H1 (cell line): ENCODE measurements at regions not wholly inside any gene's neighbourhood (a gene's known extent, or its start where the extent isn't known, plus 50 kb on each side); places are given as distances from the start of the nearest gene placed in this dataset.
A peak's percentile ranks its signal among the peaks of the same experiment; 100 is the strongest.

ENCODE experiments used
- BRCA1 ChIP-seq: IDR thresholded peaks from 2 replicates; pipeline ENCODE4 v1.6.1; 2012; ENCODE audit warnings: low read depth, low read length, improper control_type of control experiment
- GTF2F1 ChIP-seq: IDR thresholded peaks from 2 replicates; pipeline ENCODE4 v1.6.1; 2012; ENCODE audit warnings: low read depth, low read length, improper control_type of control experiment, borderline replicate concordance
- MAFK ChIP-seq: IDR thresholded peaks from 2 replicates; pipeline ENCODE4 v1.6.1; 2012; ENCODE audit warnings: low read depth, mild to moderate bottlenecking, improper control_type of control experiment, low read length
- POLR2A ChIP-seq, 2 experiments: IDR thresholded peaks; 1 replicate in 1 of 2; 2 replicates in 1 of 2; pipeline ENCODE4 v1.6.1; 2011; ENCODE audit warnings: low read depth in 2 of 2, low read length in 2 of 2, mild to moderate bottlenecking in 2 of 2; ENCODE audit errors: control extremely low read depth in 1 of 2
- POU5F1 ChIP-seq: IDR thresholded peaks from 2 replicates; pipeline ENCODE4 v1.6.1; 2011; ENCODE audit warnings: low read depth, mild to moderate bottlenecking, low read length, moderate library complexity
- RBBP5 ChIP-seq: IDR thresholded peaks from 2 replicates; pipeline ENCODE4 v1.7.1; 2012; ENCODE audit warnings: low read depth, mild to moderate bottlenecking, inconsistent platforms, low read length, moderate library complexity, borderline replicate concordance
- SIRT6 ChIP-seq: IDR thresholded peaks from one replicate; pipeline ENCODE4 v1.7.1; 2012; ENCODE audit warnings: low read length, inconsistent platforms
- SP1 ChIP-seq: IDR thresholded peaks from 2 replicates; pipeline ENCODE4 v1.6.1; 2011; ENCODE audit warnings: low read depth, low read length
- TBP ChIP-seq: IDR thresholded peaks from 2 replicates; pipeline ENCODE4 v1.6.1; 2011; ENCODE audit warnings: low read depth, low read length, improper control_type of control experiment
- TCF12 ChIP-seq: IDR thresholded peaks from 2 replicates; pipeline ENCODE4 v1.6.1; 2011; ENCODE audit warnings: low read depth, mild to moderate bottlenecking, low read length
- TF ChIP-seq, protein P1 (sequence below): fragments of 300-600 bp; sonication (generic); IDR thresholded peaks from 2 replicates; pipeline ENCODE4 v1.7.1; 2012; ENCODE audit warnings: low read length, moderate library complexity, mild to moderate bottlenecking, inconsistent platforms; ENCODE audit not compliant: insufficient replicate concordance

DNA sequence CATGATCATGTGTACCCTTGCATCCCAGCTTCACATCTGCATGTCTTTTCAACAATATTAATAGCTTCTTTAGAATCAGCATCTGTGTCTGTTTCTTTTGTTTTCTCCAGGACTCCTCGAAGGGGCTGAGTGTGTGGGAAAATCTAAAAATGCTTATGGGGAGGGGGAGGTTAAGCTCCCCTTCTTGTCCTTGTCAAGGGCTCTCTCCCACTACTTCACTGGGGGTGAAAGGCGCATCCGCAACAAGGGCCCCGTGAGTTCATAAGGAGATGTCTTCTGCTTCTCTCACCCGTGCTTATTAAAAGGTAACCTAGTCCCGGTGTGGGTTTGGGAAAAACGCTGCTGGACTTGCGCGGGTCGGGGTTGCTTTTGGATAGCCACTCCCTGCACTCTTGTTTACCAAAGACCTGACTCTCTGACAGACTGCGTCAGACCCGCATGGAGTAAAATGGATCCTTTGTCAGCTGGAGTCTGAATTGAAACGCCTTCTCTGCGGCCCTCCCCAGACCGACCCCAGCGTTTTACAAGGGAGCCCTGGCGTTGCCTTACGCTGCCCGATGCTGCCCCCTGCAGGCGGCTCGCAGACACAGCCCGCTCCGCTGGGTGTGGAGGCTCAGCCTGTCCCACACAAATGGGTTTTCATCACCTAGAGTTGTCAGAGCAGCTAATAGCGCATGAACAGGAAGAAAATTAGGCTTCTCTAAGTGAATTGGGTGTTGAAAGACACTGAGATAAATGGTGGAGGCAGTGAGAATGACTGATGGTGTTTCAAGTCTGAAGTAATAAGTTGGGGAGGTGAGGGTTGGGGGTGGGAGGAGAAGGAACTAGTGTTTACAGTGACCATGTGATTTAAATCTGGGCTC, 53.8 kb downstream of the IER5 start (continued):
- TF ChIP-seq, protein P1, sequence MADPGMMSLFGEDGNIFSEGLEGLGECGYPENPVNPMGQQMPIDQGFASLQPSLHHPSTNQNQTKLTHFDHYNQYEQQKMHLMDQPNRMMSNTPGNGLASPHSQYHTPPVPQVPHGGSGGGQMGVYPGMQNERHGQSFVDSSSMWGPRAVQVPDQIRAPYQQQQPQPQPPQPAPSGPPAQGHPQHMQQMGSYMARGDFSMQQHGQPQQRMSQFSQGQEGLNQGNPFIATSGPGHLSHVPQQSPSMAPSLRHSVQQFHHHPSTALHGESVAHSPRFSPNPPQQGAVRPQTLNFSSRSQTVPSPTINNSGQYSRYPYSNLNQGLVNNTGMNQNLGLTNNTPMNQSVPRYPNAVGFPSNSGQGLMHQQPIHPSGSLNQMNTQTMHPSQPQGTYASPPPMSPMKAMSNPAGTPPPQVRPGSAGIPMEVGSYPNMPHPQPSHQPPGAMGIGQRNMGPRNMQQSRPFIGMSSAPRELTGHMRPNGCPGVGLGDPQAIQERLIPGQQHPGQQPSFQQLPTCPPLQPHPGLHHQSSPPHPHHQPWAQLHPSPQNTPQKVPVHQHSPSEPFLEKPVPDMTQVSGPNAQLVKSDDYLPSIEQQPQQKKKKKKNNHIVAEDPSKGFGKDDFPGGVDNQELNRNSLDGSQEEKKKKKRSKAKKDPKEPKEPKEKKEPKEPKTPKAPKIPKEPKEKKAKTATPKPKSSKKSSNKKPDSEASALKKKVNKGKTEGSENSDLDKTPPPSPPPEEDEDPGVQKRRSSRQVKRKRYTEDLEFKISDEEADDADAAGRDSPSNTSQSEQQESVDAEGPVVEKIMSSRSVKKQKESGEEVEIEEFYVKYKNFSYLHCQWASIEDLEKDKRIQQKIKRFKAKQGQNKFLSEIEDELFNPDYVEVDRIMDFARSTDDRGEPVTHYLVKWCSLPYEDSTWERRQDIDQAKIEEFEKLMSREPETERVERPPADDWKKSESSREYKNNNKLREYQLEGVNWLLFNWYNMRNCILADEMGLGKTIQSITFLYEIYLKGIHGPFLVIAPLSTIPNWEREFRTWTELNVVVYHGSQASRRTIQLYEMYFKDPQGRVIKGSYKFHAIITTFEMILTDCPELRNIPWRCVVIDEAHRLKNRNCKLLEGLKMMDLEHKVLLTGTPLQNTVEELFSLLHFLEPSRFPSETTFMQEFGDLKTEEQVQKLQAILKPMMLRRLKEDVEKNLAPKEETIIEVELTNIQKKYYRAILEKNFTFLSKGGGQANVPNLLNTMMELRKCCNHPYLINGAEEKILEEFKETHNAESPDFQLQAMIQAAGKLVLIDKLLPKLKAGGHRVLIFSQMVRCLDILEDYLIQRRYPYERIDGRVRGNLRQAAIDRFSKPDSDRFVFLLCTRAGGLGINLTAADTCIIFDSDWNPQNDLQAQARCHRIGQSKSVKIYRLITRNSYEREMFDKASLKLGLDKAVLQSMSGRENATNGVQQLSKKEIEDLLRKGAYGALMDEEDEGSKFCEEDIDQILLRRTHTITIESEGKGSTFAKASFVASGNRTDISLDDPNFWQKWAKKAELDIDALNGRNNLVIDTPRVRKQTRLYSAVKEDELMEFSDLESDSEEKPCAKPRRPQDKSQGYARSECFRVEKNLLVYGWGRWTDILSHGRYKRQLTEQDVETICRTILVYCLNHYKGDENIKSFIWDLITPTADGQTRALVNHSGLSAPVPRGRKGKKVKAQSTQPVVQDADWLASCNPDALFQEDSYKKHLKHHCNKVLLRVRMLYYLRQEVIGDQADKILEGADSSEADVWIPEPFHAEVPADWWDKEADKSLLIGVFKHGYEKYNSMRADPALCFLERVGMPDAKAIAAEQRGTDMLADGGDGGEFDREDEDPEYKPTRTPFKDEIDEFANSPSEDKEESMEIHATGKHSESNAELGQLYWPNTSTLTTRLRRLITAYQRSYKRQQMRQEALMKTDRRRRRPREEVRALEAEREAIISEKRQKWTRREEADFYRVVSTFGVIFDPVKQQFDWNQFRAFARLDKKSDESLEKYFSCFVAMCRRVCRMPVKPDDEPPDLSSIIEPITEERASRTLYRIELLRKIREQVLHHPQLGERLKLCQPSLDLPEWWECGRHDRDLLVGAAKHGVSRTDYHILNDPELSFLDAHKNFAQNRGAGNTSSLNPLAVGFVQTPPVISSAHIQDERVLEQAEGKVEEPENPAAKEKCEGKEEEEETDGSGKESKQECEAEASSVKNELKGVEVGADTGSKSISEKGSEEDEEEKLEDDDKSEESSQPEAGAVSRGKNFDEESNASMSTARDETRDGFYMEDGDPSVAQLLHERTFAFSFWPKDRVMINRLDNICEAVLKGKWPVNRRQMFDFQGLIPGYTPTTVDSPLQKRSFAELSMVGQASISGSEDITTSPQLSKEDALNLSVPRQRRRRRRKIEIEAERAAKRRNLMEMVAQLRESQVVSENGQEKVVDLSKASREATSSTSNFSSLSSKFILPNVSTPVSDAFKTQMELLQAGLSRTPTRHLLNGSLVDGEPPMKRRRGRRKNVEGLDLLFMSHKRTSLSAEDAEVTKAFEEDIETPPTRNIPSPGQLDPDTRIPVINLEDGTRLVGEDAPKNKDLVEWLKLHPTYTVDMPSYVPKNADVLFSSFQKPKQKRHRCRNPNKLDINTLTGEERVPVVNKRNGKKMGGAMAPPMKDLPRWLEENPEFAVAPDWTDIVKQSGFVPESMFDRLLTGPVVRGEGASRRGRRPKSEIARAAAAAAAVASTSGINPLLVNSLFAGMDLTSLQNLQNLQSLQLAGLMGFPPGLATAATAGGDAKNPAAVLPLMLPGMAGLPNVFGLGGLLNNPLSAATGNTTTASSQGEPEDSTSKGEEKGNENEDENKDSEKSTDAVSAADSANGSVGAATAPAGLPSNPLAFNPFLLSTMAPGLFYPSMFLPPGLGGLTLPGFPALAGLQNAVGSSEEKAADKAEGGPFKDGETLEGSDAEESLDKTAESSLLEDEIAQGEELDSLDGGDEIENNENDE: no peak
- TF ChIP-seq MAFK: no peak
- 0 out of 2 replicates have a peak, but pooled peaks have one; percentile 25 for TF ChIP-seq BRCA1
- TF ChIP-seq GTF2F1: 0 out of 2 replicates have a peak, but pooled peaks have one; percentile 22
- TF ChIP-seq SP1: 0 out of 2 replicates have a peak, but pooled peaks have one; percentile 30
- no peak for TF ChIP-seq RBBP5
- no peak for TF ChIP-seq POU5F1
- no peak for TF ChIP-seq POLR2A (IDR thresholded peaks at IDR 0.05; ENCODE audit: control extremely low read depth in 1 of 2, low read depth in 2 of 2, low read length in 2 of 2)
- no peak for TF ChIP-seq SIRT6
- TF ChIP-seq TBP: 0 out of 2 replicates have a peak, but pooled peaks have one; percentile 24
- TF ChIP-seq TCF12: 0 out of 2 replicates have a peak, but pooled peaks have one; percentile 19
